ENCODE measurements at regions not wholly inside any gene's neighbourhood (a gene's known extent, or its start where the extent isn't known, plus 50 kb on each side); places are given as distances from the start of the nearest gene placed in this dataset.

- no peak overlapping the region for H3K4me3 ChIP-seq (ENCODE audit: control insufficient read depth, low read depth, low read length)
- TF ChIP-seq CTCF (conservative IDR thresholded peaks at IDR 0.05; ENCODE audit: control insufficient read depth, insufficient read depth, low read depth, low read length), result no peak
- DNase-seq (ENCODE audit: low read depth), result no peak
Observed at GRCh38 chr2:890214-890613, 60.4 kb upstream of the SNTG2 start.

GRCh38 chr2:888906-889566 is 61.6 kb upstream of the SNTG2 start:
- DNase-seq (ENCODE audit: low read depth), result no peak
- TF ChIP-seq CTCF (conservative IDR thresholded peaks at IDR 0.05; ENCODE audit: control insufficient read depth, insufficient read depth, low read depth, low read length), result no peak

GRCh38 chr2:888211-888801 is 62.3 kb upstream of the SNTG2 start:
- peak; percentile 1 for DNase-seq (ENCODE audit: low read depth)
- no peak overlapping the region for H3K4me3 ChIP-seq (ENCODE audit: control insufficient read depth, low read depth, low read length)
- TF ChIP-seq CTCF (conservative IDR thresholded peaks at IDR 0.05; ENCODE audit: control insufficient read depth, insufficient read depth, low read depth, low read length), result no peak

More at GRCh38 chr2:888906-889566, 61.6 kb upstream of the SNTG2 start:
- no peak overlapping the region for H3K4me3 ChIP-seq (ENCODE audit: control insufficient read depth, low read depth, low read length)

DNA sequence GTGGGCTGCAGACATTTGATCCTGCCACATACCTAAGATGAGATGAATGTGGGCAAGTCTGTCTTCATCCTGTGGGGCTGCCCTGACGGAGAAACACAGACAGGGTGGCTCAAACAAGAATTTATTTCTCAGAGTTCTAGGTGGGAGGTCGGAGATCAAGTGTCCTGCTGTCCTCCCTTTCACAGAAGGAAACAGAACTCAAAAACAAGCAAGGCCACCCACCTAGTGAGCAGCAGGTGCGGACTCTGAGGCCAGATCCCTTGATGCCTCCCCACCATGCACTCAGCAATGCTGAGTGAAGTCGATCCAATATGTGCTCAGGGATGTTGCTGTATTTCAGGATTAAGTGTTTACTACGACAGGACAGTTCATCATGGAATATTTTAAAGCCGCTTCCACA is 63.0 kb upstream of the SNTG2 start:
- no peak for TF ChIP-seq CTCF (conservative IDR thresholded peaks at IDR 0.05; ENCODE audit: control insufficient read depth, insufficient read depth, low read depth, low read length)
- H3K4me3 ChIP-seq (ENCODE audit: control insufficient read depth, low read depth, low read length), result no peak overlapping the region
- DNase-seq (ENCODE audit: low read depth), result no peak

DNA sequence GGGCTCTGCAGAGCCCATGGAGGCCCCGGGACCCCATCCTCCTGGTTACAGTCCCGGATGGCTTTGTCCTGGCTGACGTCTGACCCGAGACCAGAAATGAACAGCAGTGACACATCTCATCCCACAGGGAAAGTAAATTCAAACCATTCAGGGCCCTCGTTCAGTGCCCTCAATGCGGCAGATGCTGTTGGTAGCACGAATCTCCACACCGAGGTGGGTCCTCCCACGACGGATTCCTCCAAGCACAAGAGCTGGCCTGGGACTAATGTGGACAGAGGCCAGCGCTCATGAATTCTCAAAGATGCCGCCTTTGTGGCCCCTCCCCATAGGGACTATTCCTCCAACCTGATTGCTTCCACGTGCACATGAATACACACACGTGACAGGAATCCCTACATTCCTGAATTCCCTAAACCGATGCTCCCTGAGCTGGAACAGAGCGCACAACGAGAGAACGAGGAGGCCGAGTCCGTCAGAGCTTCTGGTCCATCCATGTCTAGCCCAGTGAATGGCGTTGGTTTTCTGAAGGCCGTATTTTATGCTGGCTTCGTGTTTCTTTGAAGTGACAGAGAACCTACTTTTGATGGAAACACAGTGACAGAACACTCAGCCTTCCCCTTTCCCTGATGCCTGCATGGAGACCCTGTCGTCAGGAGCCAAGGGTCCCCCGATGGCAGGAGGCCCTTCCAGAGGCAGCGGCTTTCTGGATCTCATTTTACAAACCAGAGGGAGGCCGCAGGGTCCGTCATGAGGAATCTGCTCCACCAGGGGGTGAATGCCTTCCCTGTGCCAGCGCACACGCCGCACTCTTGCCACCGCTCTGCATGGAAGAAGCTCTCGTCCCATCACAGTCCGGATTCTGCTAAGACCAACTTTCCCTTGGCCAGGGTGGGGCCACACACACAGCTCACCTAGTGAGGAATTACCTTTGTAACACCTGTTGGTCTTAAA is 64.3 kb upstream of the SNTG2 start:
- no peak overlapping the region for H3K4me3 ChIP-seq (ENCODE audit: control insufficient read depth, low read depth, low read length)
- no peak for DNase-seq (ENCODE audit: low read depth)
- no peak for TF ChIP-seq CTCF (conservative IDR thresholded peaks at IDR 0.05; ENCODE audit: control insufficient read depth, insufficient read depth, low read depth, low read length)

GRCh38 chr2:885230-886071 is 65.2 kb upstream of the SNTG2 start:
- TF ChIP-seq CTCF (conservative IDR thresholded peaks at IDR 0.05; ENCODE audit: control insufficient read depth, insufficient read depth, low read depth, low read length), result no peak
- no peak overlapping the region for H3K4me3 ChIP-seq (ENCODE audit: control insufficient read depth, low read depth, low read length)
- no peak for DNase-seq (ENCODE audit: low read depth)
